SH-SY5Y (cell line): ENCODE measurements at regions not wholly inside any gene's neighbourhood (a gene's known extent, or its start where the extent isn't known, plus 50 kb on each side); places are given as distances from the start of the nearest gene placed in this dataset.

Experiments used
- GATA2 ChIP-seq: IDR thresholded peaks from 2 replicates; pipeline ENCODE4 v1.6.1; 2011; ENCODE audit warnings: mild to moderate bottlenecking, low read depth, low read length
- GATA3 ChIP-seq: IDR thresholded peaks from 2 replicates; pipeline ENCODE4 v1.6.1; 2011; ENCODE audit warnings: low read depth, mild to moderate bottlenecking, low read length, moderate library complexity

DNA sequence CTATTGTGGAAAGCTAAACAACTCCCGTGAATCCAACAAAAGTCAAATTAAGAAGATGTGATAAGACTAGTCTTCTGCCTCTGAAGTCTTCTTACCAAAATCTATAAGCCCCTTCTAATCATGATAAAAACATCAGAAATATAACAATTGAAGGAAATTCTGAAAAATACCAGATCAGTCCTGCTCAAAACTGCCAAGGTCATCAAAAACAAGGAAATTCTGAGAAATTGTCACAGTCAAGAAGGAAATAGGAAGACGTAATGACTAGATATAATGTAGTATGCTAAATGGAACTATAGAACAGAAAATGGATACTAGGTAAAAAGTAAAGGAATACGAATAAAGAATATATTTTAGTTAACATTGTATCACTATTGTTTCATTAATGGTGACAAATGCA lies 314.0 kb downstream of the TMX3 start:
- TF ChIP-seq GATA2 = no peak
- no peak for TF ChIP-seq GATA3

- TF ChIP-seq GATA2 (no peak), GATA3 (no peak)
These were observed 315.2 kb downstream of the TMX3 start for GRCh38 chr18:68399721-68400120.

DNA sequence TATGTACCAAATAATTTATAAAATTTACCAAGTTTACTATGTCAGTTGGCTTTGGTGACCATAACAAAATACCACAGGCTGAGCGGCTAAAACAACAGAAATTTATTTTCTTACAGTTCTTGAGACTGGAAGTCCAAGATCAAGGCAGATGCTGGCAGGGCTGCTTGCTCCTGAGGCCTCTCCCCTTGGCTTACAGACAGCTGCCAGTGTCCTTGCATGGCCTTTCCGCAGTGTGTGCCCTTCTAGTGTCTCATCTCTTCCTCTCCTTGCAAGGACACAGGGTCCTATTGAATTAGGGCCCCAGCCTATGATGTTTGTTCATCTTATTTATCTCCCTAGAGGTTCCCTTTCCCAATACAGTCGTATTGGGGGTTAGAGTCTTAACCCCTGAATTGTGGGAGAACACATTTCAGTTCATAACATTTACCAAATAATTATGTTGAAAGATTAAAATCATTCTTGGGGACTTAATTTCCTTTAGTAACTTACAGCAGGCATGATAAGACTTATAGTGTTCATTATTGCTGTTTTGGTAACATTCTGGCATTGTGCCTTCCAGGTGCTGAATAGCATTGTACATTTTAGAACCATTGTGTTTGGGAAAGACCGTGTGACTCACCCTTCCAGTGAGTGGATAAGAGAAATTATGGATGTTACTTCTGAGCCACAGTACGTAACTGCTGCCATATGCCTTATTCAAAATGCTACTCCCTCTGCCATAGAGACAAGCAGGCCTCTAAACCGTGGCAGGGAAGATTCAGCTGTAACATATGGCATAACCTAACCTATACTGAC lies 317.5 kb downstream of the TMX3 start:
- TF ChIP-seq GATA3 (no peak), GATA2 (no peak)

- TF ChIP-seq GATA3 (no peak), GATA2 (no peak)
These were observed 320.2 kb downstream of the TMX3 start for GRCh38 chr18:68394705-68395104.

DNA sequence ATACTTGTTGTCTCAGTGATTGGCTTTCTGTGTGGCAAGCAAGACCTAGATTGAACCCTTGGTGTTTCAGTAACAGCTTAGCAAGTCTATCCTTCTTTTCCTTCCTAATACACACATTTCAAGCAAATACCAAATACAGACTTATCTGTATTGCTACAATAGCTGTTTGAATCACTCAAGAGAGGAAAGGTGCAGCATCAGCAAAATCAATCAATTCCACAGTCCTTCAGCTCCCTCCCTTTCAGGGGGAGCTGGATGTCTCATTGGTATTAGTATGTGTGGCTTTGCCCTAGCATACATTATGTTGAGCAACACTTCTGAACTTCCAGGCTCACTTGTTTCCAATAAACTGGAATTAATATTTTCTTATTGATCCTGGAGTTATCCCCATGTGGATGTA lies 323.1 kb downstream of the TMX3 start:
- no peak for TF ChIP-seq GATA2
- TF ChIP-seq GATA3 = no peak

DNA sequence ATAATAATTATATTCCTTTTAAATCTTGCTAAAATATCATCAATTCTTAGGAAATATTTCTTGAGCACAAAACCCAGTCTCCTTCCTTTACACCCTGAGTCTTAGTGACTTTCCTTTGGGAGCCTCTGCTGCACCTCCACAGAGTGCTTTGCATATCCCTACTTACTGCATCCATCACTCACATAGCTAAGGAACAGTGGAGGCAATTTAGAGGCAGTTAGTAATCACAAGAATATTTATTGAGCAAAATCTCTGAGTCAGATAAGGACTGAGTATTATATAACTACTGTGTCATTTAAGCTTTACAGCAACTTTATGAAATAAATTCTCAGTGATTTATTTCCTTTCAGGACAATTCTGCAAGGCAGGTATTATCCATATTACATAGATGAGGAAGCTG lies 327.7 kb downstream of the TMX3 start:
- TF ChIP-seq GATA2 = no peak
- no peak for TF ChIP-seq GATA3

DNA sequence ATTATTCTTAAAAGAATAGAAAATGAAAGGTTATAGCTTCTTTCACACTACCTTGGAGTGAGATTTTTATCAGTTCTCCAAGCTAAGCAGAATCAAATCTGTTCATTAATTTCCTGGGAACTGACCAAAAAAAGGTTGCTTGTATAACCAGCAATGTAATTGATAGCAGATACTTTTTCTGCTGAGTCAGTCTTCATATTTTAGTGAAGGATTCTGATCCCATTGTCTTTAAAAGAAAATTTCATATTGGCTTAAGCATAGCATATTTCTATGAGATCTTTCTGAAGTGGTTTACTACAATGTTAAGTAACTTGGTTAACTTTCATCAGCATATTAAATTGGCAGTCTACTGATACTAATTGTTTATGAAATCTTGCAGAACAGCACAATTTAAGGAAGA lies 338.0 kb downstream of the TMX3 start:
- TF ChIP-seq GATA3 (no peak), GATA2 (no peak)

DNA sequence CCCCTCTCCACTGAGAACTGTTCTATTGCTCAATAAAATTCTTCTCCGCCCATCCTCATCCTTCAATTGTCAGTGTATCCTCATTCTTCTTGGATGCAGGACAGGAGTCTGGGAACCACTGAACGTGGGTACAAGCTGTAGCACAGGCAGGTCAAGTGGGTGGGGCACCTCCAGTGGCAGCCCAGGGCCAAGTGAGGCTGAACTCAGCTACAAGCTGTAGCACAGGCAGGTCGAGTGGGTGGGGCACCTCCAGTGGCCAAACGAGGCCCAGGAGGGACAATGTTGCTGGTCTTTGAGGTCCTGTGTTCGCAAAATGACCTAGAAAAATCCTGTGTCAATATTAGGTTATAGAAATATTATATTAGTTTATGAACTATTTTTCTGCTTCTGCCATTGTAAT lies 352.0 kb downstream of the TMX3 start:
- TF ChIP-seq GATA3 (no peak), GATA2 (no peak)

DNA sequence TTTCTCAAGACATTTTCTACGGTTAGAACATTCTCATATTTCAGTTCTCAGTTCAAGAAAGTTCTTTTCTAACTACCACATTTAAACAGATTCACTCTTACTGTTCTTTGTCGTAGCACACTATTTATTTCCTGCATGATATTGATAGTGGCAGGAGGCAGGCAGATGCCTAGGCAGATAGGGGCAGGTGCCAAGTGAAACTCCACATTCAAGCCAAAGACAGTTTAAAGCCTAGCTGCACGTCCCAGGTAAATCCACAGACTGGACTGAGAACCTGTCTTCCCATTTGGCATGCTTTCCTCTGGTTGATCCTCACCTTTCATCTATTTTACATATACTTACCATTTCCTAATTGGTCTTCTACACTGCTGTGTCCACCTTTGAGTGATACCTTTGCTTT lies 359.3 kb downstream of the TMX3 start:
- TF ChIP-seq GATA2 (no peak), GATA3 (no peak)

- TF ChIP-seq GATA3 (no peak), GATA2 (no peak)
These were observed 360.7 kb downstream of the TMX3 start for GRCh38 chr18:68354176-68354575.

DNA sequence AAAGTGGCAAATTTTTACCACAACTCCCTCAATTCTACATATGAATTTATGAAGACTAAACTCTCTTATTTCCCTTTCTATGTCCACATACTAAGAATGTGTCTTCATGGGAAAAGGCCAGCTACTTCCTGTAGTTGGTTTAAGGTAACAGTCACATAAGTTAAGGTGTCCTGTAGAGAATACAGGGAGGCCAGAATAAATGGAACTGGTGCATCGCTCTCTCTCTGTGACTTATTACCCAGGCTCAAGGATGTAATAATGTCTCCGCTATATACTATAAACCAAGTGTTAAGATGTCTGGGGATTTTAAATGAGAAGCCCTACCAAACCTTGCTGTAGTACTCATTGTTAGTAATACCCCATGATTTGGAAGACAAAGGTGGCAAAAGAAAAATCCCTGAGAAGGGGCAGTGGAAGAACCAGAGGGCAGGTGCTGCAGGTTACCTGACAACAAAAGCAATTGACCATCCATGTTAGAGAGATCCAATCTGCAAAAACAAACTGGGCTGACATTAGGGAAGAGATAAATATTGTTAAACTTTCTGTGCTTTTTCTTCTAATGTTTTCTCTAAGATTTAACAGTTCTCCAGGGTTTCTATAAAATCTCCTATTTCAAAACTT lies 372.8 kb downstream of the TMX3 start:
- TF ChIP-seq GATA3 (no peak), GATA2 (no peak)

DNA sequence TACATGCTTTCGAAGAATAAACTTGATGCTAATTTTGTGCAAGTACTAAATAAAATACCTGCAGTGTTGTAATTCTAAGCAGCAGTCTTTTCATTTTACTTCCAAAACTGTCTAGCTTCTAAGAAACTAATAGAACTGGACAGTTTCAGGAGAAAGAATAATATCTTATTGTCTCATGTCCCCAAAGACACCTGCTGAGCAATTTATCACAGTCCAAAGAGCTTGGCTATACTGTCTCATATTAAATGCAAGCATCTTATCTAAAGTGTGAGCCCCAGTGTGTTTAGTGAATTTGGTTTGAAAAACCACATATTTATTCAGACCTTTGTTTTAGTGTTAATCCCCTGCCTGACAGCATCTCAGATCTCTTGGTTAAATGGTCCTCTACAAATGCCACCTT lies 374.3 kb downstream of the TMX3 start:
- no peak for TF ChIP-seq GATA2
- no peak for TF ChIP-seq GATA3

DNA sequence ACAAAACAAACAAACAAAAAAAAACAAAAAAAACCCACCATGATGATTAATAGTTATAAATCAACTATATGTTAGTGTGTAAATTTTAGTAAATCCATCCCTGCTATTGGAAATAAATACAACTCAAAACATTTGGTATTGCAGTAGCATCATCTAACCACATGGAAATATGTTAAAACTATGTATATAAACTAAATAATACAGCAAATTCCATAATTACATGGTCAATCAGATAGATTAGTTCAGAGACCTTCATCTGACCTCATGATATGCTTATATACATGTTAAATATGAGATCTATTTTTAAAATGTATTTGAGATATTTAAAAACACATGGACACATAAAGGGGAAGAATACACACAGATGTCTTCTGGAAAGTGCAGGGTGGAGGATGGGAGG lies 384.2 kb downstream of the TMX3 start:
- no peak for TF ChIP-seq GATA2
- TF ChIP-seq GATA3 = no peak

DNA sequence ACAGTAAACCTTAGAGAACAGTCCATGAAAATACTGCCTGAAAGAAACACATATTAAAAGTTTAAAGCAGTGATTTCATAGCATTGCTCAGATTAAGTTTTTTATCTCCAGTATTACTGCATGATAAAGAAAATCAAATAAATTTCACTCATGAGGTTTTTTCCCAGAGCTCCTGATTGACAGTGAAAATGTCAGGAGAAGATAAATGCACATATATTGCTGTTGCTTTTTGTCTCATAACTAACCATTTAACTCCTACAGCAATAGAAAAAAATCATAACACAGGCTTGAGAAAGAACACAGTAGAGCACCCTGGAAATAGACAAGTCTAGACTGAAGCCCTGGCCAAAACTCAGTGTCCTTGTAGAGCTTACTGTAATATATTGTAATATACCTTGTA lies 391.0 kb downstream of the TMX3 start:
- TF ChIP-seq GATA2 = no peak
- TF ChIP-seq GATA3 = no peak

- TF ChIP-seq GATA2 = no peak
- no peak for TF ChIP-seq GATA3
These were observed 398.3 kb downstream of the TMX3 start for GRCh38 chr18:68316636-68317035.
